ENCODE measurements at regions not wholly inside any gene's neighbourhood (a gene's known extent, or its start where the extent isn't known, plus 50 kb on each side); places are given as distances from the start of the nearest gene placed in this dataset.

DNA sequence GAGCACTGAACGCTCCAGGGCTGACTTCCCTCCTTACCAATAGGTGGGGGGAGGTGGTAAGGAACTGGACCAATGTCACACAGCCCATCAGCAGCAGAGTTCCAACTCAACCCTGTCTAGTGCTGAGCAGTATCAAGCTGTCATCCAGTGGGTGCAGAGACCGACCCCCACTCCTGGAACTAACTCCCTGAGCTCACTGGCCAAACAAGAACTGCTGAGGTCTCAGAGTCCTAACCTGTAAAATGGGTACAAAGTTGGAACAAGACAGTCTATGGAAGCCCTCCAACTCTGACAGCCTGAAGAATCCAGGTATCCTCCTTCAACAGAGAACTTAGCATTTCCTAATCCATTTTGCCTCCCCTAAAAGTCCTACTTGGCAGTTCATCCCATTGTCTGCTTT is 91.1 kb upstream of the CLMN start:
- H3K9me2 ChIP-seq (replicated peaks; ENCODE audit: control insufficient read depth, low read length), result no peaks in the 10 kb centered on the region
- no peaks in the 10 kb centered on the region for H4K20me1 ChIP-seq (ENCODE audit: control insufficient read depth, insufficient read depth, low read depth, low read length)
- 0 out of 2 replicates have a peak, but pooled peaks cover 3% of the 10 kb centered on the region for H3K27me3 ChIP-seq (ENCODE audit: control insufficient read depth, low read length)
- no peak overlapping the region for H3K4me3 ChIP-seq (ENCODE audit: low read length)
- H3K36me3 ChIP-seq (ENCODE audit: control insufficient read depth, low read length), result no peaks in the 10 kb centered on the region
- H3K4me1 ChIP-seq (ENCODE audit: control insufficient read depth, low read length), result no peaks in the 10 kb centered on the region
- no peak for TF ChIP-seq EZH2phosphoT487 (IDR thresholded peaks at IDR 0.05; ENCODE audit: borderline replicate concordance, low read length)
- TF ChIP-seq CTCF (IDR thresholded peaks at IDR 0.05; ENCODE audit: low read depth, low read length, poor library complexity, severe bottlenecking), result no peak
- no peaks in the 10 kb centered on the region for H3K9me3 ChIP-seq (ENCODE audit: control insufficient read depth, insufficient read depth, low read length)
- H3K79me2 ChIP-seq (ENCODE audit: control insufficient read depth, low read length), result no peaks in the 10 kb centered on the region
- H3K27ac ChIP-seq (ENCODE audit: low read depth, low read length), result no peak overlapping the region
- no peak overlapping the region for H3K4me2 ChIP-seq (ENCODE audit: low read length)
- no peaks in the 10 kb centered on the region for H3F3A ChIP-seq (ENCODE audit: control insufficient read depth, insufficient read depth)

DNA sequence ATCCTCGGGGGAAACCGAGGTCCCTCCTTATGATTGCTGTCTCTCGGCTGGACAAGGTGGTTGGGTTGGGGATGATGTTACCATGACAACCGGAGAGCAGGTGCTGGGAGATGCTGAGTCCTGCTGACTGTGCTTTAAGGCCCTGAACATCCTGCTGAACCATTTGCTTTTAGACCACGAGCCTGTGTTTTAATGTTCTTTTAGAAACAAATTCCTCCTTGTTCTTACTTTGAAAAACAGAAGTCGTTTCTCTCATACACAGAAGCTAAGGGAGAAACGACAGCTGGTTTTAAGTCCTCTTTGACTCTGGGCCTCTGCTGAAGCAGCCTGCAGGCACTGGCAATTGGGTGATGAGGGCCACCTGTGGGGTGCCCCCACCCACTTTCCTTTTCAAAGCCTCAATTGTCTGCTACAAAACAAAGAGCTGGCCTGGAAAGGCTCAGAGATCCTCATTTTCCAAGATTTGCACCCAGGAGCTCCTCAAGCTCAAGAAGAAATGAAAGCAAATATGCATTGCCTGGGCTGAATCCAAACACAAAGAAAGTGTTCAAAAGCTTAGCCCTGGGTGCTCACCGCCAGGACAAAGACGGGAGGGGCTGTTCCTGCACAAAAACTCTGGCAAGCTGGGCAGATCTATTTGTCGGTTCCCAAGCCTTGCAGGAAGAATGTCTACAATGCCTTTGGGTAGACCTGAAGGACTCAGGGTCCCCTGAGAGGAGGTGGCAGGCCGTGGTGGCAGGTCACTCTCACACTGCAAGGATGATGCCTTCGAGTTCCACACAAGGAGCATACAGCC is 90.0 kb upstream of the CLMN start:
- Histone ChIP-seq H3K36me3 (ENCODE audit: control insufficient read depth, low read length) (no peaks in the 10 kb centered on the region), H3K9me3 (ENCODE audit: control insufficient read depth, insufficient read depth, low read length) (no peaks in the 10 kb centered on the region), H3K4me3 (ENCODE audit: low read length) (no peak overlapping the region), H3K4me2 (ENCODE audit: low read length) (no peak overlapping the region), H3K9me2 (replicated peaks; ENCODE audit: control insufficient read depth, low read length) (no peaks in the 10 kb centered on the region), H3K79me2 (ENCODE audit: control insufficient read depth, low read length) (no peaks in the 10 kb centered on the region), H3K27me3 (ENCODE audit: control insufficient read depth, low read length) (0 out of 2 replicates have a peak, but pooled peaks cover 3% of the 10 kb centered on the region), H4K20me1 (ENCODE audit: control insufficient read depth, insufficient read depth, low read depth, low read length) (no peaks in the 10 kb centered on the region), H3F3A (ENCODE audit: control insufficient read depth, insufficient read depth) (no peaks in the 10 kb centered on the region), H3K27ac (ENCODE audit: low read depth, low read length) (no peak overlapping the region), H3K4me1 (ENCODE audit: control insufficient read depth, low read length) (no peaks in the 10 kb centered on the region)
- TF ChIP-seq CTCF (IDR thresholded peaks at IDR 0.05; ENCODE audit: low read depth, low read length, poor library complexity, severe bottlenecking), result no peak

GRCh38 chr14:95408731-95409476 is 89.2 kb upstream of the CLMN start:
- Histone ChIP-seq H3K9me3 (ENCODE audit: control insufficient read depth, insufficient read depth, low read length) (no peaks in the 10 kb centered on the region), H3K9me2 (replicated peaks; ENCODE audit: control insufficient read depth, low read length) (no peaks in the 10 kb centered on the region), H3K27ac (ENCODE audit: low read depth, low read length) (no peak overlapping the region), H4K20me1 (ENCODE audit: control insufficient read depth, insufficient read depth, low read depth, low read length) (no peaks in the 10 kb centered on the region), H3K36me3 (ENCODE audit: control insufficient read depth, low read length) (no peaks in the 10 kb centered on the region), H3K4me3 (ENCODE audit: low read length) (no peak overlapping the region), H3K79me2 (ENCODE audit: control insufficient read depth, low read length) (no peaks in the 10 kb centered on the region), H3K4me2 (ENCODE audit: low read length) (no peak overlapping the region), H3K27me3 (ENCODE audit: control insufficient read depth, low read length) (0 out of 2 replicates have a peak, but pooled peaks cover 6% of the 10 kb centered on the region), H3F3A (ENCODE audit: control insufficient read depth, insufficient read depth) (no peaks in the 10 kb centered on the region), H3K4me1 (ENCODE audit: control insufficient read depth, low read length) (no peaks in the 10 kb centered on the region)
- no peak for TF ChIP-seq EZH2phosphoT487 (IDR thresholded peaks at IDR 0.05; ENCODE audit: borderline replicate concordance, low read length)
- TF ChIP-seq CTCF (IDR thresholded peaks at IDR 0.05; ENCODE audit: low read depth, low read length, poor library complexity, severe bottlenecking), result no peak
